Endothelial cell of umbilical vein (primary cell): ENCODE measurements at regions not wholly inside any gene's neighbourhood (a gene's known extent, or its start where the extent isn't known, plus 50 kb on each side); places are given as distances from the start of the nearest gene placed in this dataset.

Experiments used
- EZH2 ChIP-seq: IDR thresholded peaks from 2 replicates; pipeline ENCODE4 v1.6.1; 2012; ENCODE audit warnings: borderline replicate concordance, low read depth, mild to moderate bottlenecking, moderate library complexity, low read length, inconsistent platforms; ENCODE audit not compliant: severe bottlenecking
- GATA2 ChIP-seq: IDR thresholded peaks from 2 replicates; pipeline ENCODE4 v1.7.0; 2011; ENCODE audit warnings: low read depth, mild to moderate bottlenecking, moderate library complexity, mixed read lengths, low read length; ENCODE audit not compliant: insufficient read length, insufficient read depth
- JUN ChIP-seq: IDR thresholded peaks from 2 replicates; pipeline ENCODE4 v1.6.1; 2011; ENCODE audit warnings: borderline replicate concordance, low read depth; ENCODE audit not compliant: insufficient read length, insufficient read depth
- MYC ChIP-seq: IDR thresholded peaks from one replicate; pipeline ENCODE4 v1.6.1; 2011; ENCODE audit warnings: mild to moderate bottlenecking, low read depth, low read length
- POLR2A ChIP-seq: IDR thresholded peaks from 2 replicates; pipeline ENCODE4 v1.6.1; 2012; ENCODE audit warnings: low read depth, mild to moderate bottlenecking, control low read depth, low read length
- POLR2AphosphoS5 ChIP-seq: IDR thresholded peaks from 2 replicates; pipeline ENCODE4 v1.6.1; 2012; ENCODE audit warnings: low read depth, mild to moderate bottlenecking, control low read depth, low read length, moderate library complexity; ENCODE audit not compliant: insufficient read depth
- TF ChIP-seq, protein P1 (sequence below), 2 donors: IDR thresholded peaks; 1 replicate in 1 of 2; 2 replicates in 1 of 2; pipeline ENCODE4 v1.5.1; 2011; ENCODE audit warnings: low read length in 2 of 2, mild to moderate bottlenecking in 2 of 2, moderate library complexity in 2 of 2, control low read depth in 1 of 2, inconsistent platforms in 1 of 2, low read depth in 1 of 2; ENCODE audit not compliant: insufficient read depth in 1 of 2; ENCODE audit errors: extremely low read depth in 1 of 2

DNA sequence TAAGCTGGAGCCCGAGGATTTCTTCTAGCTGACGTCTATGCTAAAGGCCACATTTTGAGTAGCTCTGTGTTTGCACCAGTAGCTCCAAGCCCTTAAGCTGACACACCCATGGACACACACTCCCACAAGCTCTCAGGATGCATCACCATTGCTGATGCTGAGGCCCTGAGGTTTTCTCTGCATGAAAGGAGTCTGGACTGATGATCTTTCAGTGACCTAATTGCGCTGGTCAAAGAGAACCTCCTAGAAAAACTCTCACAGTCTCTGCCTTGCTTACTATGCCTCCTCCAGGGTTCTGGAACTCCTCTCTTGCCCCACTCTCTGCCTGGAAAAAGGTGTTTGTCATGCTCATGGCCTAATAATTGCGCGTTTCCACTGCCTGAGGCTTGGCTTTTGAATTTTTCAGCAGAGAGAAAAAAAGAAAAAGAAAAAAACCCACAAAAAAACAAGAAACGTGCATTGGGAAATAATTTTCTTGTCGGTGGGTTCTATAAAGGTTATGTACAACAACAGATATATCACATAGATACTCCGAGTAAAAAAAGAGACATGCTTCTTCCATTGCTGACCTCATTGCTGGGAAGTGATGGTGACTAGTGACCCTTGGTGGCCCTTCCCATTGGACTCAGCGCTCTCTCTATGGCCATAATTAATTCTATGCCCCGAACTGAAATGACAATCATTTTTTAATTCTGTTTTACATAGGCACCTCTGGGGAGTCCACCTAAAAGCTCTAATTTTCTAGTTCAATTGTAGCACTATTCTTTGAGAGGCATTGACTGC lies 297.0 kb downstream of the TDRD15 start:
- TF ChIP-seq, protein P1, sequence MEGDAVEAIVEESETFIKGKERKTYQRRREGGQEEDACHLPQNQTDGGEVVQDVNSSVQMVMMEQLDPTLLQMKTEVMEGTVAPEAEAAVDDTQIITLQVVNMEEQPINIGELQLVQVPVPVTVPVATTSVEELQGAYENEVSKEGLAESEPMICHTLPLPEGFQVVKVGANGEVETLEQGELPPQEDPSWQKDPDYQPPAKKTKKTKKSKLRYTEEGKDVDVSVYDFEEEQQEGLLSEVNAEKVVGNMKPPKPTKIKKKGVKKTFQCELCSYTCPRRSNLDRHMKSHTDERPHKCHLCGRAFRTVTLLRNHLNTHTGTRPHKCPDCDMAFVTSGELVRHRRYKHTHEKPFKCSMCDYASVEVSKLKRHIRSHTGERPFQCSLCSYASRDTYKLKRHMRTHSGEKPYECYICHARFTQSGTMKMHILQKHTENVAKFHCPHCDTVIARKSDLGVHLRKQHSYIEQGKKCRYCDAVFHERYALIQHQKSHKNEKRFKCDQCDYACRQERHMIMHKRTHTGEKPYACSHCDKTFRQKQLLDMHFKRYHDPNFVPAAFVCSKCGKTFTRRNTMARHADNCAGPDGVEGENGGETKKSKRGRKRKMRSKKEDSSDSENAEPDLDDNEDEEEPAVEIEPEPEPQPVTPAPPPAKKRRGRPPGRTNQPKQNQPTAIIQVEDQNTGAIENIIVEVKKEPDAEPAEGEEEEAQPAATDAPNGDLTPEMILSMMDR (IDR thresholded peaks at IDR 0.05; ENCODE audit: extremely low read depth in 1 of 2, insufficient read depth in 1 of 2, low read depth in 1 of 2, low read length in 2 of 2) = no peak
- no peak for TF ChIP-seq EZH2
- TF ChIP-seq MYC = no peak
- no peak for TF ChIP-seq POLR2A
- TF ChIP-seq JUN = no peak
- no peak for TF ChIP-seq POLR2AphosphoS5
- no peak for TF ChIP-seq GATA2
